ENCODE measurements at regions not wholly inside any gene's neighbourhood (a gene's known extent, or its start where the extent isn't known, plus 50 kb on each side); places are given as distances from the start of the nearest gene placed in this dataset.
A peak's percentile ranks its signal among the peaks of the same experiment; 100 is the strongest.

DNA sequence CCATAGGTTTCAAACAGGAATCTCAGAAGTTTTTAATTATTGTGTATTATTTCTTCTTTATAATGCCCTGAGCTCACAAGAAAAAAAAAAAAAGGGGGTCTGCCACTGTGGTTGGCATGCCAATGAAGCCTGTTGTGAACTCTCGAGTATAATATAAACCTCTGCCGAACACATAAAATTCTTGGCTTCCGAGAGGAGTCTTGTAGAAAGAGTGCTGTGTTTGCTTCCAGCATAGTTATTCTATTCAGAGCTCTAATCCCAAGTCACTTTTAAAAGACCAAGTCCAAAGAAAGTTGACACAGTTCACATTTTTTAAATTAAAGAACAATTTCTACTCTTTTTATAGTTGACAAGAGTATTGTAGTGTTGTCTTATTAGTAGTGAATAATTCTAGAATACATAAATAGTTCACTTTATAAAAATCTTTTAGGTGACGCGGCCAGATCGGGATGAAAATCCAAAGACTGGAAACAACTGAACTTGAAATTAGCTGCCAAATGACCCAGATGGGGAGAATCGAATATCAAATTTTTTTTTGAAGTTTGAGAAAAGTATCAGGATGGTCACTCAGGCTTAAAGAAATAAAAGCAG, 293.2 kb downstream of the DUSP10 start:
- TF ChIP-seq SNAI2 (CRISPR knock-in tag; IDR thresholded peaks at IDR 0.05) (no peak), ZFP30 (CRISPR knock-in tag; IDR thresholded peaks at IDR 0.05) (no peak), ISL1 (CRISPR knock-in tag; IDR thresholded peaks at IDR 0.05) (no peak), ESRRG (CRISPR knock-in tag; IDR thresholded peaks at IDR 0.05) (no peak), BACH2 (CRISPR knock-in tag; IDR thresholded peaks at IDR 0.05; ENCODE audit: borderline replicate concordance) (no peak), ZFP3 (CRISPR knock-in tag; IDR thresholded peaks at IDR 0.05) (no peak), PPARA (CRISPR knock-in tag; IDR thresholded peaks at IDR 0.05; ENCODE audit: borderline replicate concordance) (no peak), TOX (CRISPR knock-in tag; IDR thresholded peaks at IDR 0.05; ENCODE audit: borderline replicate concordance) (no peak), ZNF70 (CRISPR knock-in tag; IDR thresholded peaks at IDR 0.05) (no peak), ZNF8 (CRISPR knock-in tag; IDR thresholded peaks at IDR 0.05) (no peak), RARB (CRISPR knock-in tag; IDR thresholded peaks at IDR 0.05) (no peak)
- TF ChIP-seq, protein P1, sequence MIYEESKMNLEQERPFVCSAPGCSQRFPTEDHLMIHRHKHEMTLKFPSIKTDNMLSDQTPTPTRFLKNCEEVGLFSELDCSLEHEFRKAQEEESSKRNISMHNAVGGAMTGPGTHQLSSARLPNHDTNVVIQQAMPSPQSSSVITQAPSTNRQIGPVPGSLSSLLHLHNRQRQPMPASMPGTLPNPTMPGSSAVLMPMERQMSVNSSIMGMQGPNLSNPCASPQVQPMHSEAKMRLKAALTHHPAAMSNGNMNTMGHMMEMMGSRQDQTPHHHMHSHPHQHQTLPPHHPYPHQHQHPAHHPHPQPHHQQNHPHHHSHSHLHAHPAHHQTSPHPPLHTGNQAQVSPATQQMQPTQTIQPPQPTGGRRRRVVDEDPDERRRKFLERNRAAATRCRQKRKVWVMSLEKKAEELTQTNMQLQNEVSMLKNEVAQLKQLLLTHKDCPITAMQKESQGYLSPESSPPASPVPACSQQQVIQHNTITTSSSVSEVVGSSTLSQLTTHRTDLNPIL (CRISPR knock-in tag; IDR thresholded peaks at IDR 0.05; ENCODE audit: low read depth), result no peak
- TF ChIP-seq, protein P2, sequence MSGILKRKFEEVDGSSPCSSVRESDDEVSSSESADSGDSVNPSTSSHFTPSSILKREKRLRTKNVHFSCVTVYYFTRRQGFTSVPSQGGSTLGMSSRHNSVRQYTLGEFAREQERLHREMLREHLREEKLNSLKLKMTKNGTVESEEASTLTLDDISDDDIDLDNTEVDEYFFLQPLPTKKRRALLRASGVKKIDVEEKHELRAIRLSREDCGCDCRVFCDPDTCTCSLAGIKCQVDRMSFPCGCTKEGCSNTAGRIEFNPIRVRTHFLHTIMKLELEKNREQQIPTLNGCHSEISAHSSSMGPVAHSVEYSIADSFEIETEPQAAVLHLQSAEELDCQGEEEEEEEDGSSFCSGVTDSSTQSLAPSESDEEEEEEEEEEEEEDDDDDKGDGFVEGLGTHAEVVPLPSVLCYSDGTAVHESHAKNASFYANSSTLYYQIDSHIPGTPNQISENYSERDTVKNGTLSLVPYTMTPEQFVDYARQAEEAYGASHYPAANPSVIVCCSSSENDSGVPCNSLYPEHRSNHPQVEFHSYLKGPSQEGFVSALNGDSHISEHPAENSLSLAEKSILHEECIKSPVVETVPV (CRISPR knock-in tag; IDR thresholded peaks at IDR 0.05), result no peak
- ATAC-seq, result no peak

DNA sequence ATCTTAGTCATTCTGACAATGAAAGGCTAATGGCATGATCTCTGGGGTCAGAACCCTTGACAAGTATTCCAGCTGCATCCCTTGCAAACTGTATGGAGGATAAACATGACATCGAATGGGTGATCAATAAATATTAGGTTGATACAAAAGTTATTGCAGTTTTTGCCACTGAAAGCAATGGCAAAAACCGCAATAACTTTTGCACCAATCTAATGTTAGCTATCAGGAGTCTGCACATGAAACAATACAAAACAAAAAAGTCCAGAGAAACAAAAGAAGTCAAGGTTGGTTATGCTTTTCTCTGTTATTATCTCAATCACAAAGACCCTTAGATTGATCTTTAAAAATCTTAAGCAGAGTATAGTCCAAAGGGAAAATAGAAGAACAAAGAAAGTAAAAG, 292.7 kb downstream of the DUSP10 start:
- TF ChIP-seq ESRRG (CRISPR knock-in tag; IDR thresholded peaks at IDR 0.05) (no peak), SNAI2 (CRISPR knock-in tag; IDR thresholded peaks at IDR 0.05) (no peak), RARB (CRISPR knock-in tag; IDR thresholded peaks at IDR 0.05) (no peak), ZNF70 (CRISPR knock-in tag; IDR thresholded peaks at IDR 0.05) (no peak), ZC3H10 (CRISPR knock-in tag; IDR thresholded peaks at IDR 0.05) (no peak), OSR1 (CRISPR knock-in tag; IDR thresholded peaks at IDR 0.05) (no peak), GLIS3 (CRISPR knock-in tag; IDR thresholded peaks at IDR 0.05) (no peak)
- ATAC-seq, result no peak

DNA sequence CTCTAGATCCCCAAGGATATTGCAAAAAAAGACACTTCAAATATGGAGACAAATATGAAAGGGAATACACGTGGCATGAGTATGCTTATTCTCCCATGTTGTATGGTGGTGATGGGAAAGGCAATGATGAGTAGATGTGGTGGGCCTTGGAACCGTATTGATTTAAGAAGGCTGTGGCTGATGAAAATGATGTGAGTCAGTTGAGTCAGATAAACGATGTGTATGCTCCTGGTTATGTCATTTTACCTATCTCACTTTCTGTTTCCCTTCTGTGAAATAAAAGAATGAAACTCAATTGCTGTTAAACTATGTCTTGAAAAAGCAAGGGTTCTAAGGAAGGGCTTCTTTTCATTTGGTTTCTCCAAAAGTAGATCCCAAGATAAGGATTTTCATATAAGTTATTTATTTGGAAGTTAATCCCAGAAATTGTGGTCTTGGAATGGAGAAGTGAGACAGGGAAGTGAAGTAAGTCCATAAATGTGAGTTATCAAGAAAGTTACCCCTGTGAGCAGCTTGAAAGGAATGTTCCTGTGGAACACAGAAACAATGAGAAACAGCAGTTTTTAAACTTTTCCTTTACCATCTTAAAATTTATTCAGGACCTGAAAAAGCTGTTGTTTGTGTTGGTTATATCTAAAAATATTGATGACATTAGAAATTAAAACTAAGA, 292.0 kb downstream of the DUSP10 start:
- peak; percentile 53; the same call in 1 of the 3 replicates for ATAC-seq
- TF ChIP-seq ZNF70 (CRISPR knock-in tag; IDR thresholded peaks at IDR 0.05), result no peak
- TF ChIP-seq TOX (CRISPR knock-in tag; IDR thresholded peaks at IDR 0.05; ENCODE audit: borderline replicate concordance), result no peak
- no peak for TF ChIP-seq BACH2 (CRISPR knock-in tag; IDR thresholded peaks at IDR 0.05; ENCODE audit: borderline replicate concordance)
- TF ChIP-seq ARNTL (CRISPR knock-in tag; IDR thresholded peaks at IDR 0.05; ENCODE audit: borderline replicate concordance, low read depth), result no peak
- no peak for TF ChIP-seq ISL1 (CRISPR knock-in tag; IDR thresholded peaks at IDR 0.05)
- TF ChIP-seq, protein P3, sequence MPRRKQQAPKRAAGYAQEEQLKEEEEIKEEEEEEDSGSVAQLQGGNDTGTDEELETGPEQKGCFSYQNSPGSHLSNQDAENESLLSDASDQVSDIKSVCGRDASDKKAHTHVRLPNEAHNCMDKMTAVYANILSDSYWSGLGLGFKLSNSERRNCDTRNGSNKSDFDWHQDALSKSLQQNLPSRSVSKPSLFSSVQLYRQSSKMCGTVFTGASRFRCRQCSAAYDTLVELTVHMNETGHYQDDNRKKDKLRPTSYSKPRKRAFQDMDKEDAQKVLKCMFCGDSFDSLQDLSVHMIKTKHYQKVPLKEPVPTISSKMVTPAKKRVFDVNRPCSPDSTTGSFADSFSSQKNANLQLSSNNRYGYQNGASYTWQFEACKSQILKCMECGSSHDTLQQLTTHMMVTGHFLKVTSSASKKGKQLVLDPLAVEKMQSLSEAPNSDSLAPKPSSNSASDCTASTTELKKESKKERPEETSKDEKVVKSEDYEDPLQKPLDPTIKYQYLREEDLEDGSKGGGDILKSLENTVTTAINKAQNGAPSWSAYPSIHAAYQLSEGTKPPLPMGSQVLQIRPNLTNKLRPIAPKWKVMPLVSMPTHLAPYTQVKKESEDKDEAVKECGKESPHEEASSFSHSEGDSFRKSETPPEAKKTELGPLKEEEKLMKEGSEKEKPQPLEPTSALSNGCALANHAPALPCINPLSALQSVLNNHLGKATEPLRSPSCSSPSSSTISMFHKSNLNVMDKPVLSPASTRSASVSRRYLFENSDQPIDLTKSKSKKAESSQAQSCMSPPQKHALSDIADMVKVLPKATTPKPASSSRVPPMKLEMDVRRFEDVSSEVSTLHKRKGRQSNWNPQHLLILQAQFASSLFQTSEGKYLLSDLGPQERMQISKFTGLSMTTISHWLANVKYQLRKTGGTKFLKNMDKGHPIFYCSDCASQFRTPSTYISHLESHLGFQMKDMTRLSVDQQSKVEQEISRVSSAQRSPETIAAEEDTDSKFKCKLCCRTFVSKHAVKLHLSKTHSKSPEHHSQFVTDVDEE (CRISPR knock-in tag; IDR thresholded peaks at IDR 0.05), result no peak
- TF ChIP-seq ZFP3 (CRISPR knock-in tag; IDR thresholded peaks at IDR 0.05), result no peak
- TF ChIP-seq SNAI2 (CRISPR knock-in tag; IDR thresholded peaks at IDR 0.05), result no peak
- no peak for TF ChIP-seq ZC3H10 (CRISPR knock-in tag; IDR thresholded peaks at IDR 0.05)
- TF ChIP-seq RARB (CRISPR knock-in tag; IDR thresholded peaks at IDR 0.05), result no peak
- TF ChIP-seq OSR1 (CRISPR knock-in tag; IDR thresholded peaks at IDR 0.05), result no peak
- TF ChIP-seq CSDC2 (CRISPR knock-in tag; IDR thresholded peaks at IDR 0.05), result no peak
- TF ChIP-seq PPARA (CRISPR knock-in tag; IDR thresholded peaks at IDR 0.05; ENCODE audit: borderline replicate concordance), result no peak
- TF ChIP-seq ZFP30 (CRISPR knock-in tag; IDR thresholded peaks at IDR 0.05), result no peak
- TF ChIP-seq ZNF565 (CRISPR knock-in tag; conservative IDR thresholded peaks at IDR 0.05; ENCODE audit: low read depth), result no peak
- TF ChIP-seq ESRRG (CRISPR knock-in tag; IDR thresholded peaks at IDR 0.05), result no peak
- TF ChIP-seq, protein P4, sequence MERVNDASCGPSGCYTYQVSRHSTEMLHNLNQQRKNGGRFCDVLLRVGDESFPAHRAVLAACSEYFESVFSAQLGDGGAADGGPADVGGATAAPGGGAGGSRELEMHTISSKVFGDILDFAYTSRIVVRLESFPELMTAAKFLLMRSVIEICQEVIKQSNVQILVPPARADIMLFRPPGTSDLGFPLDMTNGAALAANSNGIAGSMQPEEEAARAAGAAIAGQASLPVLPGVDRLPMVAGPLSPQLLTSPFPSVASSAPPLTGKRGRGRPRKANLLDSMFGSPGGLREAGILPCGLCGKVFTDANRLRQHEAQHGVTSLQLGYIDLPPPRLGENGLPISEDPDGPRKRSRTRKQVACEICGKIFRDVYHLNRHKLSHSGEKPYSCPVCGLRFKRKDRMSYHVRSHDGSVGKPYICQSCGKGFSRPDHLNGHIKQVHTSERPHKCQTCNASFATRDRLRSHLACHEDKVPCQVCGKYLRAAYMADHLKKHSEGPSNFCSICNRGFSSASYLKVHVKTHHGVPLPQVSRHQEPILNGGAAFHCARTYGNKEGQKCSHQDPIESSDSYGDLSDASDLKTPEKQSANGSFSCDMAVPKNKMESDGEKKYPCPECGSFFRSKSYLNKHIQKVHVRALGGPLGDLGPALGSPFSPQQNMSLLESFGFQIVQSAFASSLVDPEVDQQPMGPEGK (CRISPR knock-in tag; IDR thresholded peaks at IDR 0.05; ENCODE audit: borderline replicate concordance), result no peak
- TF ChIP-seq, protein P5, sequence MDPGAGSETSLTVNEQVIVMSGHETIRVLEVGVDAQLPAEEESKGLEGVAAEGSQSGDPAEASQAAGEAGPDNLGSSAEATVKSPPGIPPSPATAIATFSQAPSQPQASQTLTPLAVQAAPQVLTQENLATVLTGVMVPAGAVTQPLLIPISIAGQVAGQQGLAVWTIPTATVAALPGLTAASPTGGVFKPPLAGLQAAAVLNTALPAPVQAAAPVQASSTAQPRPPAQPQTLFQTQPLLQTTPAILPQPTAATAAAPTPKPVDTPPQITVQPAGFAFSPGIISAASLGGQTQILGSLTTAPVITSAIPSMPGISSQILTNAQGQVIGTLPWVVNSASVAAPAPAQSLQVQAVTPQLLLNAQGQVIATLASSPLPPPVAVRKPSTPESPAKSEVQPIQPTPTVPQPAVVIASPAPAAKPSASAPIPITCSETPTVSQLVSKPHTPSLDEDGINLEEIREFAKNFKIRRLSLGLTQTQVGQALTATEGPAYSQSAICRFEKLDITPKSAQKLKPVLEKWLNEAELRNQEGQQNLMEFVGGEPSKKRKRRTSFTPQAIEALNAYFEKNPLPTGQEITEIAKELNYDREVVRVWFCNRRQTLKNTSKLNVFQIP (CRISPR knock-in tag; IDR thresholded peaks at IDR 0.05; ENCODE audit: borderline replicate concordance, low read depth), result no peak
- no peak for TF ChIP-seq GLIS3 (CRISPR knock-in tag; IDR thresholded peaks at IDR 0.05)
